GM21737 (cell line): ENCODE measurements at regions not wholly inside any gene's neighbourhood (a gene's known extent, or its start where the extent isn't known, plus 50 kb on each side); places are given as distances from the start of the nearest gene placed in this dataset.
"Not testable (repeated sequence)": the region's sequence is repeated elsewhere in the genome, so short reads cannot be mapped to it uniquely, and the experiment has no call there.

Experiments
- ATAC-seq: cut with Tn5 transposase; IDR thresholded peaks from one replicate; pipeline ENCODE4 v1.9.1; 2021; ENCODE audit warnings: mild to moderate bottlenecking, moderate library complexity; ENCODE audit not compliant: unreplicated experiment

DNA sequence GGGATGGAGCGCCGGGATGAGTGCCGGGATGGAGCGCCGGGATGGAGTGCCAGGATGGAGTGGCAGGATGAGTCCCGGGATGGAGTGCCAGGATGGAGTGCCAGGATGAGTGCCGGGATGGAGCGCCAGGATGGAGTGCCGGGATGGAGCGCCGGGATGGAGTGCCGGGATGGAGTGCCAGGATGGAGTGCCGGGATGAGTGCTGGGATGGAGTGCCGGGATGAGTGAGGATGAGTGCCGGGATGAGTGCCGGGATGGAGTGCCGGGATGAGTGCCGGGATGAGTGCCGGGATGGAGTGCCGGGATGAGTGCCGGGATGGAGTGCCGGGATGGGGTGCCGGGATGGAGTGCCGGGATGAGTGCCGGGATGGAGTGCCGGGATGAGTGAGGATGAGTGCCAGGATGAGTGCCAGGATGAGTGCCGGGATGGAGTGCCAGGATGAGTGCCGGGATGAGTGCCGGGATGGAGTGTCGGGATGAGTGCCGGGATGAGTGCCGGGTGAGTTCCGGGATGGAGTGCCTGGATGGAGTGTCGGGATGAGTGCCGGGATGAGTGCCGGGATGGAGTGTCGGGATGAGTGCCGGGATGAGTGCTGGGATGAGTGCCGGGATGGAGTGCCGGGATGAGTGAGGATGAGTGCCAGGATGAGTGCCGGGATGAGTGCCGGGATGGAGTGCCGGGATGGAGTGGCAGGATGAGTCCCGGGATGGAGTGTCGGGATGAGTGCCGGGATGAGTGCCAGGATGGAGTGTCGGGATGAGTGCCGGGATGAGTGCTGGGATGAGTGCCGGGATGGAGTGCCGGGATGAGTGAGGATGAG is 52.9 kb upstream of the HELT start:
- not testable (repeated sequence) for ATAC-seq

DNA sequence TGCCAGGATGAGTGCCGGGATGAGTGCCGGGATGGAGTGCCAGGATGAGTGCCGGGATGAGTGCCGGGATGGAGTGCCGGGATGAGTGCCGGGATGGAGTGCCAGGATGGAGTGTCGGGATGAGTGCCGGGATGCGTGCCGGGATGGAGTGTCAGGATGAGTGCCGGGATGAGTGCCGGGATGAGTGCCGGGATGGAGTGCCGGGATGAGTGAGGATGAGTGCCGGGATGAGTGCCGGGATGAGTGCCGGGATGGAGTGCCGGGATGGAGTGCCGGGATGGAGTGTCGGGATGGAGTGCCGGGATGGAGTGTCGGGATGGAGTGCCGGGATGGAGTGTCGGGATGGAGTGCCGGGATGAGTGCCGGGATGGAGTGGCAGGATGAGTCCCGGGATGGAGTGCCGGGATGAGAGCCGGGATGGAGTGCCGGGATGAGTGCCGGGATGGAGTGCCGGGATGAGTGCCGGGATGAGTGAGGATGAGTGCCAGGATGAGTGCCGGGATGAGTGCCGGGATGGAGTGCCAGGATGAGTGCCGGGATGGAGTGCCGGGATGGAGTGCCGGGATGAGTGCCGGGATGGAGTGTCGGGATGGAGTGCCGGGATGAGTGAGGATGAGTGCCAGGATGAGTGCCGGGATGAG is 52.1 kb upstream of the HELT start:
- ATAC-seq, result not testable (repeated sequence)

- not testable (repeated sequence) for ATAC-seq
These were observed 50.6 kb upstream of the HELT start for GRCh38 chr4:184967699-184968098.

DNA sequence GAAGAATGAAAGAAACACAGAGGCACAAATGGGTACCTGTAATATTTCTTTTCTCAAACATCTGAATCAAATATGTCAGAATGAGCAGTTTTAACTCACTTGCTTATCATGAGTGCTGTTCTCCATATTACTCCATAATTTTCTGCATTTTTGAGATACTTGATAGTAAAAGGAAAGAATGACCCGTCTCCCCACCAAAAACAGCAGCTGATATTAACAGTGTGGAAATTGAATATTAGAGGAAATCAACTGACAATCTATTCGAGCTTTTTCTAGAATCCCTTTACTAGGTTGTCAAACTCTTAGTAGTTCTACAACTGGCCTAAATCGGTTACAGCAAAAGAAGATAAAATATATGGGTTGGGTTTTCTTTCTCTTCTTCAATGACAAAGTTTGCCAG is 49.9 kb upstream of the HELT start:
- no peak for ATAC-seq
